Thymus (tissue), 11 donors: ENCODE measurements at regions not wholly inside any gene's neighbourhood (a gene's known extent, or its start where the extent isn't known, plus 50 kb on each side); places are given as distances from the start of the nearest gene placed in this dataset.

ENCODE experiments used
- DNase-seq, 9 donors: peaks; one replicate each; pipeline ENCODE4 v3.0.0-alpha.2; 2013; ENCODE audit warnings: low spot score in 9 of 9, low read depth in 6 of 9, missing footprints in 1 of 9
- H3K27ac ChIP-seq, 2 donors: one replicate each; pipeline ENCODE4 v1.5.1; 2013; ENCODE audit warnings: control low read depth in 1 of 2, low read depth in 1 of 2, low read length in 1 of 2, mild to moderate bottlenecking in 1 of 2, moderate library complexity in 1 of 2
- H3K27me3 ChIP-seq, 2 donors: one replicate each; pipeline ENCODE4 v1.5.1; 2013; ENCODE audit warnings: low read length in 1 of 2; ENCODE audit not compliant: control insufficient read depth in 2 of 2, insufficient read depth in 1 of 2
- H3K36me3 ChIP-seq, 2 donors: one replicate each; pipeline ENCODE4 v1.5.1; 2013; ENCODE audit warnings: low read length in 1 of 2, mild to moderate bottlenecking in 1 of 2, moderate library complexity in 1 of 2; ENCODE audit not compliant: control insufficient read depth in 2 of 2, insufficient read depth in 2 of 2
- H3K4me1 ChIP-seq, 2 donors: one replicate each; pipeline ENCODE4 v1.5.1; 2013; ENCODE audit warnings: low read length in 2 of 2; ENCODE audit not compliant: control insufficient read depth in 2 of 2, insufficient read depth in 2 of 2
- H3K4me3 ChIP-seq, 2 donors: one replicate each; pipeline ENCODE4 v1.5.1; 2013; ENCODE audit warnings: low read length in 2 of 2, control low read depth in 1 of 2, mild to moderate bottlenecking in 1 of 2
- H3K9me3 ChIP-seq, 2 donors: one replicate each; pipeline ENCODE4 v1.5.1; 2013; ENCODE audit warnings: low read length in 1 of 2, mild to moderate bottlenecking in 1 of 2; ENCODE audit not compliant: control insufficient read depth in 2 of 2, insufficient read depth in 1 of 2
- WGBS: extraction: QIAGEN DNeasy Blood & Tissue Kit; methylation state at CpG from one replicate; pipeline ENCODE4 v1.1.7; 2013; 5-methylcytosine and 5-hydroxymethylcytosine counted together
- donor health status: healthy.

- no peaks in the 10 kb centered on the region for H3K4me1 ChIP-seq
- H3K9me3 ChIP-seq: no peaks in the 10 kb centered on the region
- no peaks in the 10 kb centered on the region for H3K36me3 ChIP-seq
- H3K27ac ChIP-seq: no peak overlapping the region
- H3K27me3 ChIP-seq: no peaks in the 10 kb centered on the region
- 69% methylated on average over 2 of the region's 2 CpGs for WGBS
- no peak for DNase-seq
- no peak overlapping the region for H3K4me3 ChIP-seq
Observed at GRCh38 chr13:86510792-86511191, 711.6 kb upstream of the SLITRK6 start.

- H3K4me1 ChIP-seq: no peaks in the 10 kb centered on the region
- H3K9me3 ChIP-seq: no peaks in the 10 kb centered on the region
- no peak overlapping the region for H3K27ac ChIP-seq
- no peaks in the 10 kb centered on the region for H3K36me3 ChIP-seq
- 93% methylated on average over 3 of the region's 3 CpGs for WGBS
- no peak for DNase-seq
- no peaks in the 10 kb centered on the region for H3K27me3 ChIP-seq
- no peak overlapping the region for H3K4me3 ChIP-seq
Observed at GRCh38 chr13:86541461-86541860, 742.2 kb upstream of the SLITRK6 start.

GRCh38 chr13:86554066-86554465 is 754.8 kb upstream of the SLITRK6 start:
- no peak for DNase-seq
- H3K27ac ChIP-seq: no peak overlapping the region
- no peaks in the 10 kb centered on the region for H3K27me3 ChIP-seq
- no peaks in the 10 kb centered on the region for H3K9me3 ChIP-seq
- H3K36me3 ChIP-seq: no peaks in the 10 kb centered on the region
- no peaks in the 10 kb centered on the region for H3K4me1 ChIP-seq
- H3K4me3 ChIP-seq: no peak overlapping the region

DNA sequence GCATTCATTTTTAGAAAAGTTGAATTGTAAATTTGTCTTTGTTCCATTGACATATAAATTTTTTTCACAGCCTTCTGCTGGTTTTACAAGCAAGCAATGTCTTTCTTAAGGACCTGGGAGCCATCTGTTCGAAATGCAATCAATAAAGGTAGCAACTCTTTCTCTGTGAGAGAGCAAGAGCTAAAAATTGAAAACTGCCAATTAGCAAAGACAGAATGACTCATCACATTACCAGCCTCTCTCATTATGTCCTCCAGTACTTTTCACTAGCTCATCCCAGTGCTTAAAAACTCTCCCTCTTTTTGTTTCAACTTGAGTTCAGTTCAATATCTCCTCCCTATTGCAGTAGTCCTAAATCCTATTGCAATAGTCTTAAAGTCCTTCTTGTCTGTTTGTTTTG is 760.7 kb upstream of the SLITRK6 start:
- no peaks in the 10 kb centered on the region for H3K36me3 ChIP-seq
- WGBS: 32% methylated on average over 1 of the region's 1 CpG
- no peaks in the 10 kb centered on the region for H3K4me1 ChIP-seq
- DNase-seq: no peak
- no peaks in the 10 kb centered on the region for H3K9me3 ChIP-seq
- H3K27ac ChIP-seq: no peak overlapping the region
- no peaks in the 10 kb centered on the region for H3K27me3 ChIP-seq
- H3K4me3 ChIP-seq: no peak overlapping the region

- Histone ChIP-seq H3K27me3 (no peaks in the 10 kb centered on the region), H3K27ac (no peak overlapping the region), H3K4me3 (no peak overlapping the region), H3K4me1 (no peaks in the 10 kb centered on the region), H3K9me3 (no peaks in the 10 kb centered on the region), H3K36me3 (no peaks in the 10 kb centered on the region)
- 95% methylated on average over 6 of the region's 6 CpGs for WGBS
- DNase-seq: no peak
Observed at GRCh38 chr13:86562866-86563265, 763.6 kb upstream of the SLITRK6 start.

GRCh38 chr13:86563308-86563707 is 764.1 kb upstream of the SLITRK6 start:
- H3K27me3 ChIP-seq: no peaks in the 10 kb centered on the region
- no peaks in the 10 kb centered on the region for H3K4me1 ChIP-seq
- no peaks in the 10 kb centered on the region for H3K9me3 ChIP-seq
- no peak for DNase-seq
- H3K36me3 ChIP-seq: no peaks in the 10 kb centered on the region
- H3K4me3 ChIP-seq: no peak overlapping the region
- WGBS: 85% methylated on average over 2 of the region's 2 CpGs
- H3K27ac ChIP-seq: no peak overlapping the region

DNA sequence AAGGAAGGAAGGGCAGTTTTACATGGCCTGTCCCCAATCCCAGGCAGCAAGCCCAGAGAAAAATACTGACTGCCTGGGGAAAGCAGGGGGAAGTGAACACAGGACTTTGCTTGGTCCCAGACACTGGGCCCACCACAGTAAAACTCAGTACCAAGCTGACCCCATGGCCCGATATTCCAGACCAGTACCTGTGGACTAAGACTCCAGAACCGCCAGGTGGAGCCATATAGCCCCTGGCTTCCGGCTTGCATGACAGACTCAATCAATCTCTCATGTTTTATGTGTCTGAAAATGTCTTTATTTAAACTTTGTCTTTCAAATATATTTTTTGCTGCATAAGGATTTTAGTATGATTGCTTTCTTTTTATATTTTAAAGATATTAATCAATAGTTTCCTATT is 767.9 kb upstream of the SLITRK6 start:
- Histone ChIP-seq H3K27me3 (no peaks in the 10 kb centered on the region), H3K9me3 (no peaks in the 10 kb centered on the region), H3K4me1 (no peaks in the 10 kb centered on the region), H3K27ac (no peak overlapping the region), H3K4me3 (no peak overlapping the region), H3K36me3 (no peaks in the 10 kb centered on the region)
- WGBS: 91% methylated on average over 3 of the region's 3 CpGs
- DNase-seq: no peak

GRCh38 chr13:86569119-86569518 is 769.9 kb upstream of the SLITRK6 start:
- 87% methylated on average over 1 of the region's 1 CpG for WGBS
- Histone ChIP-seq H3K27ac (no peak overlapping the region), H3K9me3 (no peaks in the 10 kb centered on the region), H3K4me3 (no peak overlapping the region), H3K36me3 (no peaks in the 10 kb centered on the region), H3K4me1 (no peaks in the 10 kb centered on the region), H3K27me3 (no peaks in the 10 kb centered on the region)
- no peak for DNase-seq

DNA sequence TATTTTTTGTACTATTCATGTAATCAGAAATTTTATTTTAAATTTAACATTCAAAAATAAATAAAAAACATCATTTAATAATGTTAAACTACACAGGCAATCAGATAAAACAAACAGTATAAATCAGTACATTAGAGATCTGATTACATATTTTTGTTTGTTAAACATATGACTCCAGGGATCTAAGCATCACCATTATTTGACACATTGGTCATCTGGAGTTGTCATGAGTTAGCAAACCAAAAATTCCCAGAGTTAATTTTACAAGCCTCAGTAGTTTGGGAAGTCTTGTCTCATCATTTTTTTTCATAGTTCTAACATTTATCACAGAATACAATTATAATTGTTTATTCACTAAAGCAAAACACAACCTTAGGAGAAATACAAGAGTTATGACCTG is 770.8 kb upstream of the SLITRK6 start:
- Histone ChIP-seq H3K27me3 (no peaks in the 10 kb centered on the region), H3K27ac (no peak overlapping the region), H3K4me3 (no peak overlapping the region), H3K4me1 (no peaks in the 10 kb centered on the region), H3K9me3 (no peaks in the 10 kb centered on the region), H3K36me3 (no peaks in the 10 kb centered on the region)
- no peak for DNase-seq

DNA sequence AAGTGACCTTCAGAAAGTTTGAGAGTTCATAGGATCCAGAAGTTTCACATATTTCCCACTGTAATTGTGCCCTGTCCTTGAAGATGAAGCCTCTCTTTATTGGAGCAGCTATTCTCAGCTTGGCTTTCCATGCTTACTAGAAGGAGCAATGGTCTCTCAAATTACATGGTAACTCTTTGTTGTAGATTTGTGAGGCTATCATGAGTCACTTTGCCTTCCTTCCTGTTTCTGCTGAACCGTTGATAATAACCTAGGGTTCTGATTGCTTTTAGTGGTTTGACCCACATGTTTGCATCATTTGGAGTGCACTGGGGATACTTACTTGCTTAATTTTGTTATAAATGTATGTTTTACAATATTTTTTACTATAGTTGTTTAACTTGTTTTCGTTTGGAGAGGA is 772.9 kb upstream of the SLITRK6 start:
- H3K9me3 ChIP-seq: no peaks in the 10 kb centered on the region

More for the DNA sequence above, 772.9 kb upstream of the SLITRK6 start:
- H3K27ac ChIP-seq: no peak overlapping the region
- no peak for DNase-seq
- H3K27me3 ChIP-seq: no peaks in the 10 kb centered on the region
- H3K4me3 ChIP-seq: no peak overlapping the region
- no peaks in the 10 kb centered on the region for H3K4me1 ChIP-seq
- H3K36me3 ChIP-seq: no peaks in the 10 kb centered on the region
- 33% methylated on average over 2 of the region's 2 CpGs for WGBS
